Naive thymus-derived CD4-positive, alpha-beta T cell (primary cell): ENCODE measurements at regions not wholly inside any gene's neighbourhood (a gene's known extent, or its start where the extent isn't known, plus 50 kb on each side); places are given as distances from the start of the nearest gene placed in this dataset.

Experiments
- ATAC-seq: fragments of 150-1000 bp; cut with Tn5 transposase; 2 replicates; pipeline ENCODE4 v1.10.0; 2021; ENCODE audit warnings: mild to moderate bottlenecking, moderate library complexity
- CTCF ChIA-PET: fragments of 350-600 bp; sonication (Branson Sonifier 250); formaldehyde crosslinking; loops from one replicate; lab custom pipeline; 2021; ENCODE audit warnings: antibody characterized with exemption; lab: Charles Lee
- POLR2A ChIA-PET: fragments of 350-600 bp; sonication (Branson Sonifier 250); formaldehyde crosslinking; loops from one replicate; lab custom pipeline; 2021; ENCODE audit warnings: antibody characterized with exemption, inconsistent platforms; lab: Charles Lee
- DNase-seq, 9 donors: peaks; one replicate each; pipeline versions ENCODE4 v3.0.0 to v3.0.0-alpha.2; 2020 to 2022; ENCODE audit warnings: mixed read lengths in 1 of 9
- H3K27ac ChIP-seq: one replicate; pipeline ENCODE4 v1.7.0; 2013; ENCODE audit warnings: mild to moderate bottlenecking, low read depth, low read length, moderate library complexity
- H3K27me3 ChIP-seq, 2 donors: one replicate each; pipeline ENCODE4 v1.7.0; 2013; ENCODE audit warnings: low read length in 2 of 2, mild to moderate bottlenecking in 2 of 2, moderate library complexity in 2 of 2; ENCODE audit not compliant: control insufficient read depth in 2 of 2, insufficient read depth in 2 of 2
- H3K36me3 ChIP-seq, 3 experiments: 1 replicate in 2 of 3; 2 replicates in 1 of 3; pipeline ENCODE4 v1.7.0; 2013; ENCODE audit warnings: low read length in 3 of 3, mild to moderate bottlenecking in 3 of 3, moderate library complexity in 1 of 3; ENCODE audit not compliant: insufficient read depth in 3 of 3, control insufficient read depth in 2 of 3
- H3K4me1 ChIP-seq, 2 donors: one replicate each; pipeline ENCODE4 v1.7.0; 2013; ENCODE audit warnings: low read length in 2 of 2, mild to moderate bottlenecking in 2 of 2, moderate library complexity in 1 of 2; ENCODE audit not compliant: control insufficient read depth in 2 of 2, insufficient read depth in 2 of 2
- H3K4me3 ChIP-seq: 2 replicates; pipeline ENCODE4 v1.7.0; 2013; ENCODE audit warnings: mild to moderate bottlenecking, low read length
- H3K9me3 ChIP-seq, 3 experiments: 1 replicate in 2 of 3; 2 replicates in 1 of 3; pipeline ENCODE4 v1.7.0; 2013; ENCODE audit warnings: low read length in 3 of 3; ENCODE audit not compliant: control insufficient read depth in 2 of 3
- H3K27ac Mint-ChIP-seq, 9 donors: one replicate each; pipeline ENCODE4 v1.8.0; 2020 to 2022; ENCODE audit warnings: mixed read lengths in 9 of 9, mild to moderate bottlenecking in 8 of 9, moderate library complexity in 5 of 9, inconsistent platforms in 2 of 9
- H3K27me3 Mint-ChIP-seq, 5 donors: one replicate each; pipeline ENCODE4 v1.8.0; 2021 to 2022; ENCODE audit warnings: mixed read lengths in 5 of 5, mild to moderate bottlenecking in 1 of 5
- H3K36me3 Mint-ChIP-seq, 5 donors: one replicate each; pipeline ENCODE4 v1.8.0; 2020 to 2022; ENCODE audit warnings: mixed read lengths in 5 of 5, mild to moderate bottlenecking in 3 of 5, inconsistent platforms in 1 of 5
- H3K4me1 Mint-ChIP-seq, 7 donors: one replicate each; pipeline ENCODE4 v1.8.0; 2020 to 2022; ENCODE audit warnings: mixed read lengths in 7 of 7, mild to moderate bottlenecking in 3 of 7, inconsistent platforms in 1 of 7
- H3K4me3 Mint-ChIP-seq, 10 donors: one replicate each; pipeline ENCODE4 v1.8.0; 2020 to 2022; ENCODE audit warnings: mild to moderate bottlenecking in 10 of 10, mixed read lengths in 10 of 10, moderate library complexity in 6 of 10, inconsistent platforms in 2 of 10
- H3K9me3 Mint-ChIP-seq, 11 donors: one replicate each; pipeline ENCODE4 v1.8.0; 2020 to 2022; ENCODE audit warnings: mixed read lengths in 11 of 11, mild to moderate bottlenecking in 4 of 11, inconsistent platforms in 1 of 11, moderate library complexity in 1 of 11
- intact Hi-C, 2 donors: fragments of 100-400 bp; cut with micrococcal nuclease; formaldehyde crosslinking; loops; one replicate each; pipeline ENCODE4 v1.15.1; 2023

DNA sequence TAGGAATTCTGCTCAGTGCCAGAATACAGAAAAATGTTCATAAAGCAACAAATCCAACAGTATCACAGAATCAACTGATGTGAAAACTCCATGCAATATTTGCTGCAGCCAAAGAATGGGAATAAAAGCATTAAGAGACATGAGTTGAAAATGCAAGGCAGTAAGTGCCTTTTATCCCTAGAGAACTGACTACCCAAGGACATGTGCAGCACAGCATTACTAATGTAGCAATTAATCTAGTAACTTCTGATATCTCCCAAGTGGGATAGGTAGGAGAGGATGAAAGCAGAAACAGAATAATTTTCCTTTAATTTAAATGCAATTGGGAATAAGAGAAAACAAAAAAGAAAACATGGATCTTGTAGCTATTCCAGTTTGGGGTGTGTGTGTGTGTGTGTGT is 497.5 kb upstream of the CBLB start:
- no peak for DNase-seq
- H3K27ac ChIP-seq: no peak overlapping the region
- no peak overlapping the region for H3K27ac Mint-ChIP-seq

DNA sequence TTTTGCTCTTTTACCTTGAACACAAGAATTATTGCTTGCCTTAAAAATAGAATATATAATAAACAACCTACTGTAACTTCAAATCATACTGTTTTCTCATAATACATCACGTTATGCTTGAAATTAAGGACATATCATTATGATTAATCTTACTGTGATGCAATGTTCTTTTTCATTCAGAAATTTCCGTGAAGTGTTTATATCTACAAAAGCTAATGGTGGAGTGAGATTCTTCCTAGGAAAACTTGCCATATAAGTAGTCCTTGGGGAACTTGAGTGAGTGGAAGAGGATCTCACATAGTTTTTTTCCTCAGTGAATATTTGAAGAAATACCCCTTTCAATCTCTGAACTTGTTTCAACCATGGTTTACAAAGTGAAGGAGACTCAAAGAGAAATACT is 498.7 kb upstream of the CBLB start:
- ATAC-seq: no peak
- no peaks in the 10 kb centered on the region for H3K4me1 ChIP-seq
- CTCF ChIA-PET: no interaction called here
- Mint-ChIP-seq H3K27ac (no peak overlapping the region), H3K27me3 (peaks cover 0 to 4% (median 0%) of the 10 kb centered on the region in 5 donors), H3K9me3 (peaks cover 0 to 8% (median 0%) of the 10 kb centered on the region in 11 donors), H3K4me3 (no peak overlapping the region), H3K36me3 (peaks cover 0 to 7% (median 0%) of the 10 kb centered on the region in 5 donors), H3K4me1 (peaks cover 5 to 9% (median 7%) of the 10 kb centered on the region in 7 donors)
- no peaks in the 10 kb centered on the region for H3K9me3 ChIP-seq
- DNase-seq: no peak
- POLR2A ChIA-PET: no interaction called here
- H3K36me3 ChIP-seq: no peaks in the 10 kb centered on the region
- no peak overlapping the region for H3K4me3 ChIP-seq
- intact Hi-C loops: no loop called here
- H3K27me3 ChIP-seq: no peaks in the 10 kb centered on the region
- H3K27ac ChIP-seq: no peak overlapping the region

More for the DNA sequence above, 497.5 kb upstream of the CBLB start:
- ATAC-seq: no peak
- Mint-ChIP-seq H3K4me1 (peaks cover 5 to 9% (median 7%) of the 10 kb centered on the region in 7 donors), H3K27me3 (no peaks in the 10 kb centered on the region), H3K36me3 (peaks cover 0 to 18% (median 0%) of the 10 kb centered on the region in 5 donors), H3K9me3 (peaks cover 1 to 15% (median 5%) of the 10 kb centered on the region in 11 donors), H3K4me3 (no peak overlapping the region)
- ChIA-PET POLR2A (no interaction called here), CTCF (no interaction called here)
- no peaks in the 10 kb centered on the region for H3K27me3 ChIP-seq
- H3K36me3 ChIP-seq: no peaks in the 10 kb centered on the region
- H3K9me3 ChIP-seq: no peaks in the 10 kb centered on the region
- no peaks in the 10 kb centered on the region for H3K4me1 ChIP-seq
- H3K4me3 ChIP-seq: no peak overlapping the region
- intact Hi-C loops: no loop called here

DNA sequence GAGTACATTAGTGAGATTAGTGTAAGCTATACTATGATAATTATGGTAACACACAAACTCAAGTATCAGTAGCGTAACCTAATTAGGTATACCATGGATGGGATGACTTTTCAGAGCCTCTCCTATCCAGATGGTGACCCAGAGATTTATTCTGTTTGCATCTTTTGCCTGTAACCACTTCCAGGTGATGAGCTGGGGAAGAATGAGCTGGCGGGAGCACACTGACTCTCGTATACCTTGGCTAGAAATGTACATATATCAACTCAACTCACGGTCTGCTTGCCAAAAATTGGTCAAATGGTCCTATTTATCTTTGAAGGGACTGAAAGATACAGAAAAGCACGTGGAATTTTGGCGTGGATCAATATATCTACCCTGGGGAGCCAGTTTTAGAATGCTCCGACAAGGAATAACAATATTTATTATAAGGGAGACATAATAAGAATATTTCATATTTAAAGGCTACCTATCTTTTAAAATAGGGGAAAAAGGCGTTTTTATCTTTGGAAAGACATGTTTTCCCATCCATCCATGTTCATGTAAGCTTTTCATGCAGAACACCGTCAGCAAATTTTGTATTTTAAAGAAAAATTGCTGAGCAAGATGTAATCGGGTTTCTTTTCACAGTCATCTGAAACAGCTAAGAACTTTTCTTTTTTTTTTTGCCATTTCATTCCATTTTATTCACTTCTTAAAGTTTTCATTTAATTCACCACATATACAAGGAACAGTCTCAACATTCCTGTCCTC is 502.6 kb upstream of the CBLB start:
- no peaks in the 10 kb centered on the region for H3K36me3 ChIP-seq
- H3K27me3 ChIP-seq: no peaks in the 10 kb centered on the region
- ATAC-seq: no peak
- H3K36me3 Mint-ChIP-seq: peaks cover 0 to 1% (median 0%) of the 10 kb centered on the region in 5 donors
- H3K27me3 Mint-ChIP-seq: peaks cover 0 to 4% (median 0%) of the 10 kb centered on the region in 5 donors
- CTCF ChIA-PET: no interaction called here
- no peak overlapping the region for H3K27ac Mint-ChIP-seq
- H3K4me1 ChIP-seq: no peaks in the 10 kb centered on the region
- no peak overlapping the region for H3K4me3 Mint-ChIP-seq
- H3K9me3 ChIP-seq: no peaks in the 10 kb centered on the region
- no peaks in the 10 kb centered on the region for H3K4me1 Mint-ChIP-seq
- no peak overlapping the region for H3K27ac ChIP-seq
- peaks cover 0 to 3% (median 0%) of the 10 kb centered on the region in 11 donors for H3K9me3 Mint-ChIP-seq
- POLR2A ChIA-PET: no interaction called here
- no peak for DNase-seq
- intact Hi-C loops: no loop called here
- H3K4me3 ChIP-seq: no peak overlapping the region

DNA sequence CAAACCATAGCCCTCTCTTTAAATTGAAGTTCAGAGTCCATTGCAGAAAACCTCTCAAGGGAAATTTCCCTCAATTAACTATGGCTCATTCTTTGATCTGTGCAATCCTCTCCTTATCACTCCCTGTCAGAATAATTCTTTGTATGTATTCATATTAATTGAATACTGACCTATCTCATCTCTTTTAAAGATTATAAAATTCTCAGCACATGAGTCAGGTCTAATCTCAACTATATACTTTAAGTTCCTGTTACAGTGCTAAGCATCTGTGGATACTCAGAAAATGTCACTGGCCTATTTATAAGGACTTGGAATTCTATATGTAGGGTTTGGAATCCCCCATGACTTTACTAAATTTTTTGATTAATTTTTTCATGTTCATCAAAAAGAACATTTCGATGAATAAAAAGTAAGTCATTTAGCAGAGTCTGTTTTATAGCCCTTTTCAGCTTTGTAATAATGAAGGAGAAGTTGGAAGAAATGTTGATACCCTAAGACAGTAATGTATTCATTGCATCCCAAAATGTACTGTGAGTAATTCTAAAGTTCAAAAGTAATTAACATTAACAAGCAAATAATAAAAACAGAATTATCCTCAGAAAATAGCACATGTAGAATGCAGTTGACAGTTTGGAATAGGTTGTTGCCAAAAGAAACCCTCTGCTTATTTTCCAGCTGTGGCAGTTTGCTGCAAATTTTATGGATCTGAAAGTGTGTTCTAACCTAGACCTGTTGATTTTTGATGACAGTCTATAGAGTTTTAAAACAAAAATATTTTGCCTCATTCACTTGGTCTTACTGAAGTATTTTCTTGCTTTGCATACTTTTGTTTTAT is 503.4 kb upstream of the CBLB start:
- H3K4me1 ChIP-seq: no peaks in the 10 kb centered on the region
- Mint-ChIP-seq H3K4me3 (no peak overlapping the region), H3K9me3 (peaks cover 0 to 3% (median 0%) of the 10 kb centered on the region in 11 donors), H3K36me3 (peaks cover 0 to 1% (median 0%) of the 10 kb centered on the region in 5 donors), H3K4me1 (no peaks in the 10 kb centered on the region), H3K27ac (no peak overlapping the region), H3K27me3 (peaks cover 0 to 4% (median 0%) of the 10 kb centered on the region in 5 donors)
- DNase-seq (no peak), ATAC-seq (no peak)
- H3K27ac ChIP-seq: no peak overlapping the region
- intact Hi-C loops: no loop called here
- H3K4me3 ChIP-seq: no peak overlapping the region
- ChIA-PET POLR2A (no interaction called here), CTCF (no interaction called here)
- no peaks in the 10 kb centered on the region for H3K9me3 ChIP-seq
- no peaks in the 10 kb centered on the region for H3K36me3 ChIP-seq
- H3K27me3 ChIP-seq: no peaks in the 10 kb centered on the region

DNA sequence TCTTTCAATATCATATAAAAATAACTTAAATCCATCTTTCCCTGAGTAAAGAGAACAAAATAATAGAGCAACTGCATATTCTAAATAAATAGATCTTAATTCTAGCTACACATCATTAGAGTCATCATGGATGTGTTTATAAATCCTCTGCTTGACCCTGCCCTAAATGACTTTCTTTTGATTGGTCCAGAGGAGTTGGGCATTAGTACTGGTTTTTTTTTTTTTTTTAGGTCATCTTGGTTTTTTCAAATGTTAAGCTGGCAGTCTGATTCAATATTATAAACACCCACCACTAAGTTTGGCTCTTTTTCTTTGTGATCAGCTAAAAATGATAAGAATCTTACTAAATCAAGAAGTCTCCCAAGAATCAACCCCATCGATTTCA is 504.0 kb upstream of the CBLB start:
- POLR2A ChIA-PET: no interaction called here
- CTCF ChIA-PET: no interaction called here
- H3K4me1 ChIP-seq: no peaks in the 10 kb centered on the region
- Mint-ChIP-seq H3K27me3 (peaks cover 0 to 6% (median 0%) of the 10 kb centered on the region in 5 donors), H3K36me3 (peaks cover 0 to 1% (median 0%) of the 10 kb centered on the region in 5 donors), H3K4me1 (no peaks in the 10 kb centered on the region), H3K4me3 (no peak overlapping the region), H3K9me3 (peaks cover 0 to 3% (median 0%) of the 10 kb centered on the region in 11 donors), H3K27ac (no peak overlapping the region)
- ATAC-seq (no peak), DNase-seq (no peak)
- intact Hi-C loops: no loop called here
- no peaks in the 10 kb centered on the region for H3K9me3 ChIP-seq
- H3K27ac ChIP-seq: no peak overlapping the region
- H3K36me3 ChIP-seq: no peaks in the 10 kb centered on the region
- H3K4me3 ChIP-seq: no peak overlapping the region
- H3K27me3 ChIP-seq: no peaks in the 10 kb centered on the region

- CTCF ChIA-PET: no interaction called here
- H3K27ac Mint-ChIP-seq: no peak overlapping the region
- no peaks in the 10 kb centered on the region for H3K36me3 Mint-ChIP-seq
- Histone ChIP-seq H3K27me3 (no peaks in the 10 kb centered on the region), H3K36me3 (no peaks in the 10 kb centered on the region), H3K4me1 (no peaks in the 10 kb centered on the region), H3K9me3 (no peaks in the 10 kb centered on the region), H3K4me3 (no peak overlapping the region), H3K27ac (no peak overlapping the region)
- POLR2A ChIA-PET: no interaction called here
- H3K4me1 Mint-ChIP-seq: no peaks in the 10 kb centered on the region
- no peak for DNase-seq
- ATAC-seq: no peak
- peaks cover 0 to 7% (median 0%) of the 10 kb centered on the region in 5 donors for H3K27me3 Mint-ChIP-seq
- intact Hi-C loops: no loop called here
- H3K9me3 Mint-ChIP-seq: no peaks in the 10 kb centered on the region
- no peak overlapping the region for H3K4me3 Mint-ChIP-seq
Observed at GRCh38 chr3:106376016-106376570, 507.3 kb upstream of the CBLB start.
